Endothelial cell of umbilical vein (primary cell): ENCODE measurements at regions not wholly inside any gene's neighbourhood (a gene's known extent, or its start where the extent isn't known, plus 50 kb on each side); places are given as distances from the start of the nearest gene placed in this dataset.

Source experiments
- BruUV-seq: library from RNA; stranded (reverse); fragments of 400-500 nt; replicated peaks from 2 replicates; lab custom pipeline; 2021; lab: Mats Ljungman, UMichigan
- CTCF ChIA-PET: fragments of 300-600, 350-600 bp; sonication (Branson Sonifier 250); formaldehyde crosslinking; loops from one replicate; lab custom pipeline; 2021; ENCODE audit warnings: antibody characterized with exemption, inconsistent platforms; lab: Charles Lee
- POLR2A ChIA-PET: fragments of 300-600, 350-600 bp; sonication (Branson Sonifier 250); formaldehyde crosslinking; loops from one replicate; lab custom pipeline; 2021; ENCODE audit warnings: antibody characterized with exemption, inconsistent platforms; lab: Charles Lee
- DNase-seq: peaks from one replicate; pipeline ENCODE4 v3.0.0-alpha.2; 2011; ENCODE audit warnings: low read depth, low spot score
- FAIRE-seq: peaks from 2 replicates; lab custom pipeline; 2011; peaks lifted over from hg19 to GRCh38; lab: Jason Lieb, UNC
- H2AFZ ChIP-seq: 2 replicates; pipeline ENCODE4 v1.6.0; 2012; ENCODE audit warnings: low read depth, low read length, control low read depth, inconsistent platforms
- H3K27ac ChIP-seq: 2 replicates; pipeline ENCODE4 v1.5.1; 2011; ENCODE audit warnings: low read depth, mild to moderate bottlenecking, control low read depth, low read length, moderate library complexity; ENCODE audit not compliant: insufficient read depth
- H3K27me3 ChIP-seq, 2 experiments: 2 replicates each; pipeline versions ENCODE4 v1.6.0 to v1.6.1; 2011; ENCODE audit warnings: low read length in 2 of 2, mixed read lengths in 1 of 2; ENCODE audit not compliant: control insufficient read depth in 2 of 2, insufficient read depth in 2 of 2
- H3K36me3 ChIP-seq, 2 experiments: 2 replicates in 1 of 2; 3 replicates in 1 of 2; pipeline ENCODE4 v1.5.1; 2011; ENCODE audit warnings: low read length in 2 of 2, mild to moderate bottlenecking in 1 of 2, moderate library complexity in 1 of 2; ENCODE audit not compliant: control insufficient read depth in 2 of 2, insufficient read depth in 2 of 2; ENCODE audit errors: extremely low read depth in 1 of 2
- H3K4me1 ChIP-seq: 3 replicates; pipeline ENCODE4 v1.5.1; 2011; ENCODE audit warnings: mild to moderate bottlenecking, low read length; ENCODE audit not compliant: control insufficient read depth, insufficient read depth; ENCODE audit errors: extremely low read depth
- H3K4me2 ChIP-seq: 2 replicates; pipeline ENCODE4 v1.6.1; 2011; ENCODE audit warnings: low read length, control low read depth, mixed read lengths; ENCODE audit not compliant: insufficient read depth
- H3K4me3 ChIP-seq, 3 experiments: fragments of 200-600 bp in 1 of 3; sonication (generic), shearing (Covaris generic) in 1 of 3; replicated peaks in 1 of 3; 2 replicates each; pipeline ENCODE4 v1.5.1; 2011 to 2016; ENCODE audit warnings: control low read depth in 3 of 3, low read length in 3 of 3, mild to moderate bottlenecking in 2 of 3, inconsistent platforms in 1 of 3, low read depth in 1 of 3, moderate library complexity in 1 of 3; ENCODE audit not compliant: insufficient read depth in 1 of 3
- H3K79me2 ChIP-seq: 2 replicates; pipeline ENCODE4 v1.6.0; 2012; ENCODE audit warnings: low read length, inconsistent platforms; ENCODE audit not compliant: control insufficient read depth, insufficient read depth
- H3K9ac ChIP-seq: replicated peaks from 2 replicates; pipeline ENCODE3; 2011; ENCODE audit warnings: low read length, control low read depth; ENCODE audit not compliant: insufficient read depth; ENCODE audit errors: extremely low read depth
- H3K9me1 ChIP-seq: replicated peaks from 3 replicates; pipeline ENCODE4 v1.6.0; 2011; ENCODE audit warnings: mild to moderate bottlenecking, low read length; ENCODE audit not compliant: control insufficient read depth, insufficient read depth; ENCODE audit errors: extremely low read depth
- H3K9me3 ChIP-seq: replicated peaks from 2 replicates; pipeline ENCODE4 v1.5.1; 2012; ENCODE audit warnings: low read length, inconsistent platforms; ENCODE audit not compliant: control insufficient read depth, insufficient read depth
- H4K20me1 ChIP-seq: replicated peaks from 2 replicates; pipeline ENCODE3; 2011; ENCODE audit warnings: mild to moderate bottlenecking, low read length; ENCODE audit not compliant: control insufficient read depth, insufficient read depth; ENCODE audit errors: extremely low read depth
- CTCF ChIP-seq, 2 donors: IDR thresholded peaks; 1 replicate in 1 of 2; 2 replicates in 1 of 2; pipeline ENCODE4 v1.5.1; 2011; ENCODE audit warnings: low read length in 2 of 2, mild to moderate bottlenecking in 2 of 2, moderate library complexity in 2 of 2, control low read depth in 1 of 2, inconsistent platforms in 1 of 2, low read depth in 1 of 2; ENCODE audit not compliant: insufficient read depth in 1 of 2; ENCODE audit errors: extremely low read depth in 1 of 2
- EZH2 ChIP-seq: IDR thresholded peaks from 2 replicates; pipeline ENCODE4 v1.6.1; 2012; ENCODE audit warnings: borderline replicate concordance, low read depth, mild to moderate bottlenecking, moderate library complexity, low read length, inconsistent platforms; ENCODE audit not compliant: severe bottlenecking
- FOS ChIP-seq: IDR thresholded peaks from 2 replicates; pipeline ENCODE4 v1.6.1; 2011; ENCODE audit warnings: mild to moderate bottlenecking, low read length, moderate library complexity, borderline replicate concordance; ENCODE audit not compliant: insufficient read depth
- GATA2 ChIP-seq: IDR thresholded peaks from 2 replicates; pipeline ENCODE4 v1.7.0; 2011; ENCODE audit warnings: low read depth, mild to moderate bottlenecking, moderate library complexity, mixed read lengths, low read length; ENCODE audit not compliant: insufficient read length, insufficient read depth
- JUN ChIP-seq: IDR thresholded peaks from 2 replicates; pipeline ENCODE4 v1.6.1; 2011; ENCODE audit warnings: borderline replicate concordance, low read depth; ENCODE audit not compliant: insufficient read length, insufficient read depth
- MAX ChIP-seq: IDR thresholded peaks from 2 replicates; pipeline ENCODE4 v1.6.1; 2011; ENCODE audit not compliant: insufficient read depth, insufficient read length
- MYC ChIP-seq: IDR thresholded peaks from one replicate; pipeline ENCODE4 v1.6.1; 2011; ENCODE audit warnings: mild to moderate bottlenecking, low read depth, low read length
- POLR2A ChIP-seq: IDR thresholded peaks from 2 replicates; pipeline ENCODE4 v1.6.1; 2012; ENCODE audit warnings: low read depth, mild to moderate bottlenecking, control low read depth, low read length
- POLR2AphosphoS5 ChIP-seq: IDR thresholded peaks from 2 replicates; pipeline ENCODE4 v1.6.1; 2012; ENCODE audit warnings: low read depth, mild to moderate bottlenecking, control low read depth, low read length, moderate library complexity; ENCODE audit not compliant: insufficient read depth
- dilution Hi-C: fragments of 300-500 bp; cut with MboI; formaldehyde crosslinking; loops from one replicate; pipeline ENCODE4 v1.15.0; 2019; ENCODE audit warnings: low sequenced_read_pairs; ENCODE audit not compliant: extremely low pct_ligation_motif_present
- intact Hi-C: fragments of 100-400 bp; cut with micrococcal nuclease; formaldehyde crosslinking; loops from one replicate; pipeline ENCODE4 v1.10.0; 2022

GRCh38 chr5:66378407-66378806, 217.8 kb upstream of the MAST4 start:
- Histone ChIP-seq H2AFZ (no peak overlapping the region), H3K4me3 (no peak overlapping the region), H3K27ac (no peak overlapping the region), H3K27me3 (no peaks in the 10 kb centered on the region), H3K4me2 (no peak overlapping the region), H3K79me2 (no peaks in the 10 kb centered on the region), H3K9me1 (no peaks in the 10 kb centered on the region), H3K9me3 (no peaks in the 10 kb centered on the region), H3K36me3 (no peaks in the 10 kb centered on the region), H3K4me1 (no peaks in the 10 kb centered on the region), H4K20me1 (no peaks in the 10 kb centered on the region), H3K9ac (no peak overlapping the region)
- BruUV-seq: no TSS peak
- no peak for DNase-seq
- ChIA-PET POLR2A (no interaction called here), CTCF (interaction anchor here (1.2 kb wide), 1 partner anchor 10 kb away, joined by 4 read pairs; no protein-coding TSS in a partner anchor)
- TF ChIP-seq MYC (no peak), JUN (no peak), POLR2AphosphoS5 (no peak), MAX (no peak), GATA2 (no peak), POLR2A (no peak), EZH2 (no peak), CTCF (IDR thresholded peaks at IDR 0.05; ENCODE audit: extremely low read depth in 1 of 2, insufficient read depth in 1 of 2, low read depth in 1 of 2, low read length in 2 of 2) (no peak), FOS (no peak)
- dilution Hi-C loops (no loop called here), intact Hi-C loops (no loop called here)
- FAIRE-seq: no peak
